ENCODE measurements at regions not wholly inside any gene's neighbourhood (a gene's known extent, or its start where the extent isn't known, plus 50 kb on each side); places are given as distances from the start of the nearest gene placed in this dataset.
"Not testable (repeated sequence)": the region's sequence is repeated elsewhere in the genome, so short reads cannot be mapped to it uniquely, and the experiment has no call there.

GRCh38 chr10:21121822-21122221 is 224.7 kb upstream of the NEBL start:
- not testable (repeated sequence) for H3K27ac ChIP-seq; DNase-seq (ENCODE audit: low read depth, low spot score)

- DNase-seq (ENCODE audit: low read depth, low spot score) = no peak
- no peak overlapping the region for H3K27ac ChIP-seq
These were observed 217.6 kb upstream of the NEBL start for GRCh38 chr10:21114683-21115082.

GRCh38 chr10:21110358-21110757 is 213.2 kb upstream of the NEBL start:
- no peak for DNase-seq (ENCODE audit: low read depth, low spot score)
- no peak overlapping the region for H3K27ac ChIP-seq

GRCh38 chr10:21106931-21107330 is 209.8 kb upstream of the NEBL start:
- not testable (repeated sequence) for DNase-seq (ENCODE audit: low read depth, low spot score)

GRCh38 chr10:21105331-21105730 is 208.2 kb upstream of the NEBL start:
- not testable (repeated sequence) for DNase-seq (ENCODE audit: low read depth, low spot score); H3K27ac ChIP-seq

More at GRCh38 chr10:21106931-21107330, 209.8 kb upstream of the NEBL start:
- H3K27ac ChIP-seq = not testable (repeated sequence)

- H3K27ac ChIP-seq = peak overlapping the region; percentile 59
- no peak for DNase-seq (ENCODE audit: low read depth, low spot score)
These were observed 203.9 kb upstream of the NEBL start for GRCh38 chr10:21100871-21101514.

- no peak for DNase-seq (ENCODE audit: low read depth, low spot score)
- H3K27ac ChIP-seq = peak overlapping the region; percentile 59
These were observed 203.1 kb upstream of the NEBL start for GRCh38 chr10:21100190-21100589.

- DNase-seq (ENCODE audit: low read depth, low spot score) = no peak
- H3K27ac ChIP-seq = no peak overlapping the region
These were observed 202.4 kb upstream of the NEBL start for GRCh38 chr10:21099291-21100062.

- peak overlapping the region; percentile 68 for H3K27ac ChIP-seq
- no peak for DNase-seq (ENCODE audit: low read depth, low spot score)
These were observed 200.8 kb upstream of the NEBL start for GRCh38 chr10:21097926-21098355.

GRCh38 chr10:21095494-21096055 is 198.5 kb upstream of the NEBL start:
- no peak for DNase-seq (ENCODE audit: low read depth, low spot score)
- no peak overlapping the region for H3K27ac ChIP-seq

GRCh38 chr10:21095073-21095472 is 198.0 kb upstream of the NEBL start:
- DNase-seq (ENCODE audit: low read depth, low spot score) = no peak
- no peak overlapping the region for H3K27ac ChIP-seq

- no peak for DNase-seq (ENCODE audit: low read depth, low spot score)
These were observed 195.8 kb upstream of the NEBL start for GRCh38 chr10:21092683-21093524.

GRCh38 chr10:21090609-21091082 is 193.5 kb upstream of the NEBL start:
- DNase-seq (ENCODE audit: low read depth, low spot score) = no peak
- no peak overlapping the region for H3K27ac ChIP-seq

More at GRCh38 chr10:21092683-21093524, 195.8 kb upstream of the NEBL start:
- H3K27ac ChIP-seq = no peak overlapping the region

GRCh38 chr10:21087476-21087875 is 190.4 kb upstream of the NEBL start:
- no peak for DNase-seq (ENCODE audit: low read depth, low spot score)
- no peak overlapping the region for H3K27ac ChIP-seq

GRCh38 chr10:21084700-21085099 is 187.6 kb upstream of the NEBL start:
- DNase-seq (ENCODE audit: low read depth, low spot score) = no peak
- H3K27ac ChIP-seq = no peak overlapping the region

GRCh38 chr10:21083861-21084260 is 186.8 kb upstream of the NEBL start:
- peak; percentile 60 for DNase-seq (ENCODE audit: low read depth, low spot score)

GRCh38 chr10:21082206-21082605 is 185.1 kb upstream of the NEBL start:
- no peak for DNase-seq (ENCODE audit: low read depth, low spot score)

More at GRCh38 chr10:21083861-21084260, 186.8 kb upstream of the NEBL start:
- no peak overlapping the region for H3K27ac ChIP-seq

GRCh38 chr10:21080261-21080660 is 183.2 kb upstream of the NEBL start:
- H3K27ac ChIP-seq = no peak overlapping the region
- no peak for DNase-seq (ENCODE audit: low read depth, low spot score)

More at GRCh38 chr10:21082206-21082605, 185.1 kb upstream of the NEBL start:
- H3K27ac ChIP-seq = no peak overlapping the region

GRCh38 chr10:21079330-21079658 is 182.2 kb upstream of the NEBL start:
- no peak for DNase-seq (ENCODE audit: low read depth, low spot score)
- H3K27ac ChIP-seq = no peak overlapping the region

All from epithelial cell of prostate (primary cell).